ENCODE measurements at regions not wholly inside any gene's neighbourhood (a gene's known extent, or its start where the extent isn't known, plus 50 kb on each side); places are given as distances from the start of the nearest gene placed in this dataset.

- no peak; the same call in 1 of the 2 replicates for ATAC-seq
- ChIA-PET POLR2A (no interaction called here), CTCF (no interaction called here)
- no peaks in the 10 kb centered on the region for H3K9me3 Mint-ChIP-seq
- no peak overlapping the region for H3K27ac Mint-ChIP-seq
- no peak for DNase-seq (ENCODE audit: low spot score)
- no peaks in the 10 kb centered on the region for H3K27me3 Mint-ChIP-seq (ENCODE audit: low read depth)
- TF ChIP-seq, protein P1, sequence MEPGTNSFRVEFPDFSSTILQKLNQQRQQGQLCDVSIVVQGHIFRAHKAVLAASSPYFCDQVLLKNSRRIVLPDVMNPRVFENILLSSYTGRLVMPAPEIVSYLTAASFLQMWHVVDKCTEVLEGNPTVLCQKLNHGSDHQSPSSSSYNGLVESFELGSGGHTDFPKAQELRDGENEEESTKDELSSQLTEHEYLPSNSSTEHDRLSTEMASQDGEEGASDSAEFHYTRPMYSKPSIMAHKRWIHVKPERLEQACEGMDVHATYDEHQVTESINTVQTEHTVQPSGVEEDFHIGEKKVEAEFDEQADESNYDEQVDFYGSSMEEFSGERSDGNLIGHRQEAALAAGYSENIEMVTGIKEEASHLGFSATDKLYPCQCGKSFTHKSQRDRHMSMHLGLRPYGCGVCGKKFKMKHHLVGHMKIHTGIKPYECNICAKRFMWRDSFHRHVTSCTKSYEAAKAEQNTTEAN (CRISPR knock-in tag; IDR thresholded peaks at IDR 0.05), result no peak
- TF ChIP-seq SMAD4 (CRISPR knock-in tag; IDR thresholded peaks at IDR 0.05) (no peak), SP1 (CRISPR knock-in tag; conservative IDR thresholded peaks at IDR 0.05) (no peak), EMX1 (CRISPR knock-in tag; IDR thresholded peaks at IDR 0.05) (no peak), HMGA2 (CRISPR knock-in tag; IDR thresholded peaks at IDR 0.05) (no peak), ZNF317 (CRISPR knock-in tag; IDR thresholded peaks at IDR 0.05; ENCODE audit: borderline replicate concordance, low read depth) (no peak), MYBL2 (CRISPR knock-in tag; IDR thresholded peaks at IDR 0.05) (no peak), ZNF281 (CRISPR knock-in tag; IDR thresholded peaks at IDR 0.05) (no peak), ZNF423 (CRISPR knock-in tag; IDR thresholded peaks at IDR 0.05) (no peak), RORB (CRISPR knock-in tag; IDR thresholded peaks at IDR 0.05) (no peak), OVOL2 (CRISPR knock-in tag; IDR thresholded peaks at IDR 0.05; ENCODE audit: borderline replicate concordance) (no peak), ZMAT4 (CRISPR knock-in tag; IDR thresholded peaks at IDR 0.05) (no peak), TCF7 (CRISPR knock-in tag; IDR thresholded peaks at IDR 0.05; ENCODE audit: low read depth) (no peak), FOXK1 (CRISPR knock-in tag; IDR thresholded peaks at IDR 0.05) (no peak), NR1H2 (CRISPR knock-in tag; IDR thresholded peaks at IDR 0.05) (no peak), JUN (CRISPR knock-in tag; IDR thresholded peaks at IDR 0.05) (no peak), HMGXB4 (CRISPR knock-in tag; IDR thresholded peaks at IDR 0.05) (no peak)
- no peak overlapping the region for H3K4me3 Mint-ChIP-seq
- H3K36me3 Mint-ChIP-seq, result no peaks in the 10 kb centered on the region
- peaks cover 10% of the 10 kb centered on the region for H3K4me1 Mint-ChIP-seq
Observed at GRCh38 chr19:28417361-28417760, 795.6 kb downstream of the UQCRFS1 start.

GRCh38 chr19:28416245-28416644, 796.7 kb downstream of the UQCRFS1 start:
- no peak for ATAC-seq
- no peaks in the 10 kb centered on the region for H3K9me3 Mint-ChIP-seq
- H3K27ac Mint-ChIP-seq, result no peak overlapping the region
- no peaks in the 10 kb centered on the region for H3K27me3 Mint-ChIP-seq (ENCODE audit: low read depth)
- CTCF ChIA-PET, result no interaction called here
- H3K4me1 Mint-ChIP-seq, result no peaks in the 10 kb centered on the region; the same call in 1 of the 2 replicates
- no peak for DNase-seq (ENCODE audit: low spot score)
- H3K36me3 Mint-ChIP-seq, result no peaks in the 10 kb centered on the region
- POLR2A ChIA-PET, result no interaction called here
- no peak overlapping the region for H3K4me3 Mint-ChIP-seq
- no peak for TF ChIP-seq ZSCAN18 (CRISPR knock-in tag; IDR thresholded peaks at IDR 0.05)
- no peak for TF ChIP-seq HMGXB4 (CRISPR knock-in tag; IDR thresholded peaks at IDR 0.05)
- TF ChIP-seq, protein P2, sequence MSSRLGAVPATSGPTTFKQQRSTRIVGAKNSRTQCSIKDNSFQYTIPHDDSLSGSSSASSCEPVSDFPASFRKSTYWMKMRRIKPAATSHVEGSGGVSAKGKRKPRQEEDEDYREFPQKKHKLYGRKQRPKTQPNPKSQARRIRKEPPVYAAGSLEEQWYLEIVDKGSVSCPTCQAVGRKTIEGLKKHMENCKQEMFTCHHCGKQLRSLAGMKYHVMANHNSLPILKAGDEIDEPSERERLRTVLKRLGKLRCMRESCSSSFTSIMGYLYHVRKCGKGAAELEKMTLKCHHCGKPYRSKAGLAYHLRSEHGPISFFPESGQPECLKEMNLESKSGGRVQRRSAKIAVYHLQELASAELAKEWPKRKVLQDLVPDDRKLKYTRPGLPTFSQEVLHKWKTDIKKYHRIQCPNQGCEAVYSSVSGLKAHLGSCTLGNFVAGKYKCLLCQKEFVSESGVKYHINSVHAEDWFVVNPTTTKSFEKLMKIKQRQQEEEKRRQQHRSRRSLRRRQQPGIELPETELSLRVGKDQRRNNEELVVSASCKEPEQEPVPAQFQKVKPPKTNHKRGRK (CRISPR knock-in tag; IDR thresholded peaks at IDR 0.05; ENCODE audit: borderline replicate concordance), result no peak
- no peak for TF ChIP-seq E2F1 (CRISPR knock-in tag; IDR thresholded peaks at IDR 0.05)
- TF ChIP-seq, protein P3, sequence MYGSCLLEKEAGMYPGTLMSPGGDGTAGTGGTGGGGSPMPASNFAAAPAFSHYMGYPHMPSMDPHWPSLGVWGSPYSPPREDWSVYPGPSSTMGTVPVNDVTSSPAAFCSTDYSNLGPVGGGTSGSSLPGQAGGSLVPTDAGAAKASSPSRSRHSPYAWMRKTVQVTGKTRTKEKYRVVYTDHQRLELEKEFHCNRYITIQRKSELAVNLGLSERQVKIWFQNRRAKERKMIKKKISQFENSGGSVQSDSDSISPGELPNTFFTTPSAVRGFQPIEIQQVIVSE (CRISPR knock-in tag; IDR thresholded peaks at IDR 0.05; ENCODE audit: borderline replicate concordance), result no peak
- no peak for TF ChIP-seq E2F5 (CRISPR knock-in tag; IDR thresholded peaks at IDR 0.05)

All from WTC11 (cell line).